B cell (primary cell): ENCODE measurements at regions not wholly inside any gene's neighbourhood (a gene's known extent, or its start where the extent isn't known, plus 50 kb on each side); places are given as distances from the start of the nearest gene placed in this dataset.

Experiments
- ATAC-seq: fragments of 200-7000 bp; cut with Tn5 transposase; one replicate; pipeline ENCODE4 v1.10.0; 2021; ENCODE audit warnings: low read depth, mild to moderate bottlenecking, moderate number of reproducible peaks, moderate library complexity
- CTCF ChIA-PET: fragments of 350-600 bp; sonication (Branson Sonifier 250); formaldehyde crosslinking; loops from one replicate; lab custom pipeline; 2021; ENCODE audit warnings: antibody characterized with exemption, inconsistent platforms; lab: Charles Lee
- POLR2A ChIA-PET: fragments of 350-600 bp; sonication (Branson Sonifier 250); formaldehyde crosslinking; loops from one replicate; lab custom pipeline; 2021; ENCODE audit warnings: antibody characterized with exemption; lab: Charles Lee
- DNase-seq: peaks from one replicate; pipeline ENCODE4 v3.0.0; 2013
- H2AFZ ChIP-seq: 2 replicates; pipeline ENCODE4 v1.6.1; 2012; ENCODE audit warnings: mild to moderate bottlenecking, low read depth, low read length; ENCODE audit not compliant: insufficient read depth, poor library complexity, severe bottlenecking
- H3K27ac ChIP-seq, 2 donors: 1 replicate in 1 of 2; 2 replicates in 1 of 2; pipeline ENCODE4 v1.5.1; 2012 to 2013; ENCODE audit warnings: low read length in 2 of 2, mild to moderate bottlenecking in 2 of 2, moderate library complexity in 1 of 2
- H3K27me3 ChIP-seq, 4 experiments: fragments of 200-600 bp in 1 of 4; sonication (generic) in 1 of 4; replicated peaks in 1 of 4; 1 replicate in 2 of 4; 2 replicates in 2 of 4; pipeline versions ENCODE4 v1.6.1 to v1.7.0; 2013 to 2016; ENCODE audit warnings: low read length in 3 of 4, mild to moderate bottlenecking in 2 of 4, mixed read lengths in 1 of 4, moderate library complexity in 1 of 4; ENCODE audit not compliant: insufficient read depth in 4 of 4, control insufficient read depth in 3 of 4; ENCODE audit errors: control extremely low read depth in 1 of 4
- H3K36me3 ChIP-seq, 2 experiments: replicated peaks in 1 of 2; 1 replicate in 1 of 2; 2 replicates in 1 of 2; pipeline versions ENCODE4 v1.6.1 to v1.7.1; 2013; ENCODE audit warnings: low read length in 1 of 2; ENCODE audit not compliant: insufficient read depth in 2 of 2, control insufficient read depth in 1 of 2; ENCODE audit errors: control extremely low read depth in 1 of 2, extremely low read depth in 1 of 2
- H3K4me1 ChIP-seq, 2 donors: fragments of 200-600 bp in 1 of 2; sonication (generic) in 1 of 2; 1 replicate in 1 of 2; 2 replicates in 1 of 2; pipeline versions ENCODE4 v1.5.1 to v1.6.1; 2013 to 2017; ENCODE audit warnings: low read length in 2 of 2; ENCODE audit not compliant: control insufficient read depth in 2 of 2, insufficient read depth in 2 of 2
- H3K4me2 ChIP-seq: replicated peaks from 2 replicates; pipeline ENCODE3; 2012; ENCODE audit warnings: mild to moderate bottlenecking, low read depth, low read length; ENCODE audit not compliant: poor library complexity, severe bottlenecking
- H3K4me3 ChIP-seq, 5 experiments: fragments of 200-600 bp in 1 of 5; sonication (generic) in 1 of 5; 1 replicate in 3 of 5; 2 replicates in 2 of 5; pipeline versions ENCODE4 v1.5.1 to v1.7.0; 2011 to 2016; ENCODE audit warnings: low read length in 4 of 5, mild to moderate bottlenecking in 4 of 5, low read depth in 2 of 5, control low read depth in 1 of 5, moderate library complexity in 1 of 5; ENCODE audit not compliant: insufficient read depth in 1 of 5; ENCODE audit errors: control extremely low read depth in 1 of 5, extremely low read depth in 1 of 5
- H3K79me2 ChIP-seq: fragments of 200-600 bp; sonication (generic); one replicate; pipeline ENCODE4 v1.6.0; 2016; ENCODE audit warnings: low read length; ENCODE audit not compliant: control insufficient read depth, insufficient read depth
- H3K9ac ChIP-seq: fragments of 200-600 bp; sonication (generic); 2 replicates; pipeline ENCODE4 v1.6.1; 2017; ENCODE audit warnings: mild to moderate bottlenecking, low read length, moderate library complexity
- H3K9me3 ChIP-seq, 3 donors: one replicate each; pipeline versions ENCODE4 v1.6.1 to v1.7.1; 2013; ENCODE audit warnings: low read length in 2 of 3; ENCODE audit not compliant: control insufficient read depth in 2 of 3, insufficient read depth in 1 of 3; ENCODE audit errors: control extremely low read depth in 1 of 3
- H4K20me1 ChIP-seq: 2 replicates; pipeline ENCODE4 v1.6.0; 2012; ENCODE audit warnings: mild to moderate bottlenecking, low read length; ENCODE audit not compliant: insufficient read depth, control insufficient read depth, poor library complexity, severe bottlenecking
- H3K27ac Mint-ChIP-seq: one replicate; pipeline ENCODE4 v1.8.0; 2021; ENCODE audit warnings: mixed read lengths
- H3K27me3 Mint-ChIP-seq: one replicate; pipeline ENCODE4 v1.8.0; 2021; ENCODE audit warnings: mixed read lengths
- H3K4me1 Mint-ChIP-seq: one replicate; pipeline ENCODE4 v1.8.0; 2021; ENCODE audit warnings: mixed read lengths
- H3K4me3 Mint-ChIP-seq: one replicate; pipeline ENCODE4 v1.8.0; 2021; ENCODE audit warnings: mixed read lengths
- H3K9me3 Mint-ChIP-seq: one replicate; pipeline ENCODE4 v1.8.0; 2022; ENCODE audit warnings: mixed read lengths; ENCODE audit not compliant: insufficient read depth
- CTCF ChIP-seq: fragments of 200-600 bp; IDR thresholded peaks from one replicate; pipeline ENCODE4 v1.8.0; 2022; ENCODE audit warnings: antibody characterized with exemption, mild to moderate bottlenecking
- EZH2 ChIP-seq: IDR thresholded peaks from 2 replicates; pipeline ENCODE4 v1.6.1; 2012; ENCODE audit warnings: borderline replicate concordance, low read depth, mild to moderate bottlenecking, moderate library complexity, low read length; ENCODE audit not compliant: insufficient read depth, poor library complexity, severe bottlenecking
- WGBS: methylation state at CpG from one replicate; pipeline ENCODE4 v1.1.5; 2013; ENCODE audit warnings: missing lambda C conversion rate; ENCODE audit not compliant: insufficient coverage; 5-methylcytosine and 5-hydroxymethylcytosine counted together
- intact Hi-C: fragments of 100-400 bp; cut with micrococcal nuclease; formaldehyde crosslinking; loops from one replicate; pipeline ENCODE4 v1.10.0; 2022

- Histone ChIP-seq H2AFZ (no peak overlapping the region), H3K4me3 (no peak overlapping the region), H3K9ac (no peak overlapping the region), H3K79me2 (no peaks in the 10 kb centered on the region), H3K27me3 (no peaks in the 10 kb centered on the region), H3K4me2 (no peak overlapping the region), H3K9me3 (peaks cover 3 to 15% (median 6%) of the 10 kb centered on the region in 3 donors), H3K4me1 (peaks cover 0 to 5% of the 10 kb centered on the region in 2 donors), H3K27ac (no peak overlapping the region), H3K36me3 (no peaks in the 10 kb centered on the region), H4K20me1 (no peaks in the 10 kb centered on the region)
- H3K4me1 Mint-ChIP-seq = no peaks in the 10 kb centered on the region
- ChIA-PET CTCF (no interaction called here), POLR2A (no interaction called here)
- intact Hi-C loops = no loop called here
- H3K27me3 Mint-ChIP-seq = peaks cover 13% of the 10 kb centered on the region
- peaks cover 12% of the 10 kb centered on the region for H3K9me3 Mint-ChIP-seq
- ATAC-seq = no peak
- 100% methylated on average over 1 of the region's 1 CpG for WGBS
- no peak for DNase-seq
- H3K4me3 Mint-ChIP-seq = no peak overlapping the region
- TF ChIP-seq EZH2 (no peak), CTCF (no peak)
- no peak overlapping the region for H3K27ac Mint-ChIP-seq
Measured at GRCh38 chr18:56461151-56461550, 177.2 kb downstream of the TXNL1 start.

- H3K4me1 ChIP-seq = peaks cover 0 to 5% of the 10 kb centered on the region in 2 donors
- H3K4me3 ChIP-seq = no peak overlapping the region
- no peaks in the 10 kb centered on the region for H3K27me3 ChIP-seq
- no peak overlapping the region for H3K4me2 ChIP-seq
- peaks cover 15% of the 10 kb centered on the region for H3K27me3 Mint-ChIP-seq
- no peaks in the 10 kb centered on the region for H3K4me1 Mint-ChIP-seq
- no peaks in the 10 kb centered on the region for H4K20me1 ChIP-seq
- no peaks in the 10 kb centered on the region for H3K36me3 ChIP-seq
- H2AFZ ChIP-seq = no peak overlapping the region
- ATAC-seq (no peak), DNase-seq (no peak)
- H3K4me3 Mint-ChIP-seq = no peak overlapping the region
- ChIA-PET POLR2A (no interaction called here), CTCF (no interaction called here)
- TF ChIP-seq CTCF = no peak
- TF ChIP-seq EZH2 = no peak
- H3K27ac ChIP-seq = no peak overlapping the region
- H3K27ac Mint-ChIP-seq = no peak overlapping the region
- H3K79me2 ChIP-seq = no peaks in the 10 kb centered on the region
- no peak overlapping the region for H3K9ac ChIP-seq
- WGBS = 0% methylated on average over 1 of the region's 3 CpGs
- H3K9me3 ChIP-seq = peaks cover 3 to 12% (median 3%) of the 10 kb centered on the region in 3 donors
- H3K9me3 Mint-ChIP-seq = peaks cover 9% of the 10 kb centered on the region
- intact Hi-C loops = no loop called here
Measured at GRCh38 chr18:56460581-56460980, 177.8 kb downstream of the TXNL1 start.
